Cardiac muscle cell (in vitro differentiated cells and primary cell): ENCODE measurements at regions not wholly inside any gene's neighbourhood (a gene's known extent, or its start where the extent isn't known, plus 50 kb on each side); places are given as distances from the start of the nearest gene placed in this dataset.

Source experiments
- DNase-seq, 2 donors: peaks; one replicate each; pipeline versions ENCODE4 v3.0.0 to v3.0.0-alpha.2; 2010 to 2017; ENCODE audit warnings: low read depth in 1 of 2, low spot score in 1 of 2
- H3K27ac ChIP-seq: fragments of 200-600 bp; sonication (generic); 2 replicates; pipeline ENCODE4 v1.5.1; 2016
- H3K27me3 ChIP-seq: fragments of 200-600 bp; sonication (generic); 2 replicates; pipeline ENCODE4 v1.6.0; 2016; ENCODE audit warnings: control low read depth
- H3K36me3 ChIP-seq: fragments of 200-600 bp; sonication (generic); 2 replicates; pipeline ENCODE4 v1.5.1; 2016; ENCODE audit warnings: control low read depth
- H3K4me1 ChIP-seq: fragments of 200-600 bp; sonication (generic); 2 replicates; pipeline ENCODE4 v1.8.1; 2017; ENCODE audit warnings: low read depth, mild to moderate bottlenecking, mixed run types
- H3K4me3 ChIP-seq: fragments of 200-600 bp; sonication (generic); 2 replicates; pipeline ENCODE4 v1.5.1; 2016; ENCODE audit warnings: mild to moderate bottlenecking
- H3K9me3 ChIP-seq: fragments of 200-600 bp; sonication (generic); 2 replicates; pipeline ENCODE4 v1.5.1; 2017; ENCODE audit warnings: low read depth, mild to moderate bottlenecking, control low read depth
- CTCF ChIP-seq: IDR thresholded peaks from 2 replicates; pipeline ENCODE4 v1.5.1; 2012; ENCODE audit warnings: low read depth, mild to moderate bottlenecking, low read length

- Histone ChIP-seq H3K36me3 (no peaks in the 10 kb centered on the region), H3K27ac (no peak overlapping the region), H3K4me1 (no peaks in the 10 kb centered on the region), H3K27me3 (no peaks in the 10 kb centered on the region), H3K4me3 (no peak overlapping the region), H3K9me3 (no peaks in the 10 kb centered on the region)
- peak in 1 of 2 donors; percentile 24 for DNase-seq
- no peak for TF ChIP-seq CTCF
Observed at GRCh38 chr15:31752065-31752762, 278.1 kb upstream of the CHRNA7 start.

DNA sequence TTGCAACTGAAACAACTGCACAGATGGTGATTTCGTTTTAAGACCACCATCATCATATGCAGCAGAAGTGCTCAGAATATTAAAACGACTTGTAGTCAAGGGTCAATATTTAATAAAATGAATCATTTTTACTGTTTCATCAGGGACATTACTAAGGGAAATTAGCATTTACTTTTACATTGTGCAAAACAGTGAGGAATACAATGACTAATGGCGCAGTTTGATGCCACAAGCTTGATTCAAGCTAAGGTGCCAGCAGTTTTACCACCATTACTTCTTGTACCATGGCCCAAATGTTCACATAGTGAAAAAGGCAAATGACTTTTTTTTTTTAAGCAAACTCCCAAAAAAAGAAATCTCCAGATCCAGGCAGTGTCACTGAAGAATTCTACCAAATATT, 277.4 kb upstream of the CHRNA7 start:
- no peak overlapping the region for H3K27ac ChIP-seq
- no peak for DNase-seq
- H3K9me3 ChIP-seq = no peaks in the 10 kb centered on the region
- no peak for TF ChIP-seq CTCF
- no peaks in the 10 kb centered on the region for H3K27me3 ChIP-seq
- no peaks in the 10 kb centered on the region for H3K4me1 ChIP-seq
- H3K36me3 ChIP-seq = no peaks in the 10 kb centered on the region
- no peak overlapping the region for H3K4me3 ChIP-seq

DNA sequence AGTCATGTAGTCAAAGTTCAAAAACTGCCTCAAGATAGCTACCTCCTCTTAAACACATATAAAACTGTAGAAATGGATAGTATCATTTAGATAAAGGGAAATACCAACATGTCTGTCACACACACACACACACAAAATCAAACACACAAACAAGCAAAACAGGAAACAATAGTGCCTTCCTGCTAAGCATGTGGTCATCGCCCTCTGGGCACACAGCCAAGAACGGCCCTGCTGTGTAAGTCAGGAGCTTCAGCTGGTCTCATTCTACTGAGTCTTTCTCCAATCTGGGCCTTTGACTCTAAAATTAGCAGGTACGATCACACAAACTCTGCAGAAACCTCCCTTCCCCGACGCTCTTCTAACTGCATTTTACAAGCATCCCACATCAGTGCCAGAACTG, 272.2 kb upstream of the CHRNA7 start:
- Histone ChIP-seq H3K4me3 (no peak overlapping the region), H3K36me3 (no peaks in the 10 kb centered on the region), H3K4me1 (no peaks in the 10 kb centered on the region), H3K27ac (no peak overlapping the region), H3K9me3 (no peaks in the 10 kb centered on the region), H3K27me3 (no peaks in the 10 kb centered on the region)
- DNase-seq = peak in 1 of 2 donors; percentile 44
- TF ChIP-seq CTCF = no peak

DNA sequence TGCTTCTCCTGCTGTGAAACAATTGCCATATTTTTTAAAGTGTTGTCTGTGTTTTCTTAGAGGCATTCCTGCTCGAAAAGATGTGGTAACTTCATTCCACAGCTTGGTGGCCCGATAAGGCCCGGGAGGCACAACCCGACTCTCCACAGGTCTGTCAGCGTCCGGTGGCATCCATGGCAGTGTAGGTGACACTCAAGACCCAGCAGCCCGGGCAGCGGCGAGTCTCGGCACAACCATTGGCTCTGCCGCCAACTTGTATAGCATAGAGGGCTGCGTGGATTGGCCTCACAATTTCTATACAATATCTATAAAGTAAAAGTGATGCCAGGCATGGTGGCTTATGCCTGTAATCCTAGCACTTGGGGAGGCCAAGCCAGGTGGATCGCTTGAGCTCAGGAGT, 262.3 kb upstream of the CHRNA7 start:
- TF ChIP-seq CTCF = no peak
- Histone ChIP-seq H3K36me3 (no peaks in the 10 kb centered on the region), H3K27me3 (no peaks in the 10 kb centered on the region), H3K27ac (no peak overlapping the region), H3K4me1 (no peaks in the 10 kb centered on the region), H3K9me3 (no peaks in the 10 kb centered on the region), H3K4me3 (no peak overlapping the region)
- DNase-seq = no peak

DNA sequence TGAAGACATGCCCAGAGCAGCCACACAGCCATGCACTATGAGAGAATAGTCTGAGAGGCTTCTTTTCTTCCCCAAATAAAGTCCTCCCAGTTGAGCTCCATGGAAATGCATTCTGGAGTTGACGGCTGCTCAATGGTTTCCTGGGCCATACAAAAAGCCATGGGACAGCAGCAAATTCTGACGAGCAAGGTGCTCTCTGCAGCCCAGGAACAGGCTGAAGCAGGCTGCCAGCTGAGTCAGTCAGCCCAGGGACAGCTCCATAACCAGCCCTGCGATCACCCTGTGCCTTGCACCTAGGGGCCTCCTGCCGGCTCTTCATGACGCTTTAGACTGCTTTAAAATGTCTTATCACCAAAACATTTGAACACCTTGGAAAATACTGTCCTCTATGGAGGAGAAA, 256.3 kb upstream of the CHRNA7 start:
- no peak overlapping the region for H3K27ac ChIP-seq
- no peaks in the 10 kb centered on the region for H3K36me3 ChIP-seq
- DNase-seq = peak in 1 of 2 donors; percentile 21
- H3K9me3 ChIP-seq = no peaks in the 10 kb centered on the region
- no peak overlapping the region for H3K4me3 ChIP-seq
- TF ChIP-seq CTCF = no peak
- H3K4me1 ChIP-seq = no peaks in the 10 kb centered on the region
- no peaks in the 10 kb centered on the region for H3K27me3 ChIP-seq
